Sigmoid colon (tissue), 6 donors: ENCODE measurements at regions not wholly inside any gene's neighbourhood (a gene's known extent, or its start where the extent isn't known, plus 50 kb on each side); places are given as distances from the start of the nearest gene placed in this dataset.

ENCODE experiments used
- DNase-seq: peaks from one replicate; pipeline ENCODE4 v3.0.0-alpha.2; 2019
- H3K27ac ChIP-seq, 4 donors: fragments of 200-600 bp; sonication (generic); one replicate each; pipeline ENCODE4 v1.5.1; 2016 to 2019; ENCODE audit warnings: mild to moderate bottlenecking in 1 of 4
- H3K27me3 ChIP-seq, 3 donors: fragments of 200-600 bp; sonication (generic); one replicate each; pipeline ENCODE4 v1.5.1; 2019; ENCODE audit warnings: mild to moderate bottlenecking in 1 of 3
- H3K36me3 ChIP-seq, 4 donors: fragments of 200-600 bp; sonication (generic); one replicate each; pipeline ENCODE4 v1.5.1; 2016 to 2019
- H3K4me1 ChIP-seq, 4 donors: fragments of 200-600 bp; sonication (generic); one replicate each; pipeline ENCODE4 v1.5.1; 2017 to 2019
- H3K4me3 ChIP-seq, 4 donors: fragments of 200-600 bp; sonication (generic); one replicate each; pipeline ENCODE4 v1.5.1; 2017 to 2019; ENCODE audit warnings: mild to moderate bottlenecking in 2 of 4, moderate library complexity in 1 of 4
- H3K9me3 ChIP-seq, 4 donors: fragments of 200-600 bp in 3 of 4; sonication (generic) in 3 of 4; one replicate each; pipeline versions ENCODE4 v1.5.1 to v1.6.1; 2013 to 2019
- EP300 ChIP-seq, 4 donors: sonication (generic); formaldehyde crosslinking; IDR thresholded peaks; one replicate each; pipeline ENCODE4 v1.6.1; 2017; ENCODE audit warnings: antibody characterized with exemption in 4 of 4
- POLR2A ChIP-seq, 2 donors: fragments of 450-650 bp; IDR thresholded peaks; one replicate each; pipeline ENCODE4 v1.6.1; 2016; ENCODE audit warnings: antibody characterized with exemption in 2 of 2, mild to moderate bottlenecking in 2 of 2, moderate library complexity in 2 of 2
- POLR2AphosphoS5 ChIP-seq, 4 donors: sonication (generic); formaldehyde crosslinking; IDR thresholded peaks; one replicate each; pipeline ENCODE4 v1.6.1; 2017; ENCODE audit warnings: antibody characterized with exemption in 4 of 4
- WGBS, 2 donors: extraction: QIAGEN DNeasy Blood & Tissue Kit; methylation state at CpG; one replicate each; pipeline ENCODE4 v1.1.7; 2013; 5-methylcytosine and 5-hydroxymethylcytosine counted together
- intact Hi-C: fragments of 100-400 bp; cut with DNase I; formaldehyde crosslinking; loops from one replicate; pipeline ENCODE4 v1.15.1; 2023
- TF ChIP-seq, protein P1 (sequence below), 4 experiments: fragments of 450-650 bp in 3 of 4; fragments of 200-600 bp in 1 of 4; IDR thresholded peaks; one replicate each; pipeline ENCODE4 v1.5.1; 2016 to 2019; ENCODE audit warnings: antibody characterized with exemption in 4 of 4, mild to moderate bottlenecking in 3 of 4, moderate library complexity in 2 of 4
- donor health status: healthy with polysubstance abuse.
- donor health status: healthy.

- Histone ChIP-seq H3K9me3 (no peaks in the 10 kb centered on the region), H3K4me1 (no peaks in the 10 kb centered on the region), H3K36me3 (no peaks in the 10 kb centered on the region), H3K27me3 (no peaks in the 10 kb centered on the region), H3K27ac (no peak overlapping the region), H3K4me3 (no peak overlapping the region)
- intact Hi-C loops: no loop called here
- TF ChIP-seq EP300 (IDR thresholded peaks at IDR 0.05) (no peak), POLR2A (IDR thresholded peaks at IDR 0.05) (no peak), POLR2AphosphoS5 (IDR thresholded peaks at IDR 0.05) (no peak)
- TF ChIP-seq, protein P1, sequence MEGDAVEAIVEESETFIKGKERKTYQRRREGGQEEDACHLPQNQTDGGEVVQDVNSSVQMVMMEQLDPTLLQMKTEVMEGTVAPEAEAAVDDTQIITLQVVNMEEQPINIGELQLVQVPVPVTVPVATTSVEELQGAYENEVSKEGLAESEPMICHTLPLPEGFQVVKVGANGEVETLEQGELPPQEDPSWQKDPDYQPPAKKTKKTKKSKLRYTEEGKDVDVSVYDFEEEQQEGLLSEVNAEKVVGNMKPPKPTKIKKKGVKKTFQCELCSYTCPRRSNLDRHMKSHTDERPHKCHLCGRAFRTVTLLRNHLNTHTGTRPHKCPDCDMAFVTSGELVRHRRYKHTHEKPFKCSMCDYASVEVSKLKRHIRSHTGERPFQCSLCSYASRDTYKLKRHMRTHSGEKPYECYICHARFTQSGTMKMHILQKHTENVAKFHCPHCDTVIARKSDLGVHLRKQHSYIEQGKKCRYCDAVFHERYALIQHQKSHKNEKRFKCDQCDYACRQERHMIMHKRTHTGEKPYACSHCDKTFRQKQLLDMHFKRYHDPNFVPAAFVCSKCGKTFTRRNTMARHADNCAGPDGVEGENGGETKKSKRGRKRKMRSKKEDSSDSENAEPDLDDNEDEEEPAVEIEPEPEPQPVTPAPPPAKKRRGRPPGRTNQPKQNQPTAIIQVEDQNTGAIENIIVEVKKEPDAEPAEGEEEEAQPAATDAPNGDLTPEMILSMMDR (IDR thresholded peaks at IDR 0.05): no peak
- 89 to 92% methylated on average over 3 of the region's 3 CpGs for WGBS, 2 donors
- no peak for DNase-seq
Observed at GRCh38 chr15:53414167-53414566, 345.3 kb downstream of the WDR72 start.

DNA sequence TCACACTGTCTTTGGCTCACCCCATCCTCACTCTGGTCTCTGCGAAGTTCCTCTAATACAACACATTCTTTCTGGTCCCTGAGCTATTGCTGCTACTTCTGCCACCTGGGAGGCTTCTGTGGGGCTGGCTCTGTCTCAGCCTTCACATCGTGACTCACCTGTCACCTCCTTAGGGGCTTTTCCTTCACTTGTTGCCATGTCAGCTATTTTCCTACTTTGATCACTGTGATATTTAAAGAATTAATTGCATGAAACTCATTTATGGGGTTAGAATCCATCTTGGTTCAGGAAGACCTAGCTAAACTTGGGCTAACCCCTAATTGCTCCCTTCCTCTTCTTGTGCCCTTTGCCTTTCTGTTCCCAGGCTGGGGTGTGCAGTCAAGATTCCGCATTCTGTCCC is 346.9 kb downstream of the WDR72 start:
- Histone ChIP-seq H3K36me3 (no peaks in the 10 kb centered on the region), H3K4me1 (no peaks in the 10 kb centered on the region), H3K27ac (no peak overlapping the region), H3K4me3 (no peak overlapping the region), H3K27me3 (no peaks in the 10 kb centered on the region), H3K9me3 (no peaks in the 10 kb centered on the region)
- no peak for DNase-seq
- TF ChIP-seq, protein P1 (IDR thresholded peaks at IDR 0.05): no peak
- TF ChIP-seq POLR2AphosphoS5 (IDR thresholded peaks at IDR 0.05) (no peak), EP300 (IDR thresholded peaks at IDR 0.05) (no peak), POLR2A (IDR thresholded peaks at IDR 0.05) (no peak)
- 91 to 94% methylated on average over 3 of the region's 3 CpGs for WGBS, 2 donors
- intact Hi-C loops: no loop called here

- Histone ChIP-seq H3K4me1 (no peaks in the 10 kb centered on the region), H3K27ac (no peak overlapping the region), H3K9me3 (no peaks in the 10 kb centered on the region), H3K36me3 (no peaks in the 10 kb centered on the region), H3K4me3 (no peak overlapping the region), H3K27me3 (no peaks in the 10 kb centered on the region)
- intact Hi-C loops: no loop called here
- no peak for TF ChIP-seq EP300 (IDR thresholded peaks at IDR 0.05)
- TF ChIP-seq, protein P1 (IDR thresholded peaks at IDR 0.05): no peak
- TF ChIP-seq POLR2AphosphoS5 (IDR thresholded peaks at IDR 0.05): no peak
- TF ChIP-seq POLR2A (IDR thresholded peaks at IDR 0.05): no peak
- 85 to 90% methylated on average over 1 of the region's 1 CpG for WGBS, 2 donors
- no peak for DNase-seq
Observed at GRCh38 chr15:53404930-53405493, 354.5 kb downstream of the WDR72 start.

DNA sequence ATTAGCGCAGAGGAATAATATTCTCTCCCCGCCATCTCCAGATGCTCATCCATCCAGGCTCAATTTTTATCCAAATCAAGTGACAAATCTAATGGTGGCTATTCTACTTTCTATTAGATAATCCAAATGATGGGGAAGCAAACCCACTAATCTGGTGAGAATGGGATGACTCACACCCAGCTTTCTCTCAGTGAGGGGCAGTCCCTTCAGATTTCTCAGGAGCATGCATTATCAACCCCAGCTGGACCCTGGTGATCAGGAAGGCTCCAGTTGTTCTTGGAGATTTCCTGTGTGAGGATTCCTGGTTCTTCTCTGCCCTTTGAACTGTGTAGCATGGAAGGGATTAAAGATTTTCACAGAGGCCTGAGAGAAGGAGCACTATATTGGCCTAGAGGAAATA is 358.0 kb downstream of the WDR72 start:
- Histone ChIP-seq H3K36me3 (no peaks in the 10 kb centered on the region), H3K4me3 (no peak overlapping the region), H3K27ac (no peak overlapping the region), H3K27me3 (no peaks in the 10 kb centered on the region), H3K9me3 (no peaks in the 10 kb centered on the region), H3K4me1 (no peaks in the 10 kb centered on the region)
- intact Hi-C loops: no loop called here
- DNase-seq: no peak
- WGBS, 2 donors: 94 to 97% methylated on average over 2 of the region's 2 CpGs
- TF ChIP-seq POLR2A (IDR thresholded peaks at IDR 0.05): no peak
- TF ChIP-seq EP300 (IDR thresholded peaks at IDR 0.05): no peak
- TF ChIP-seq POLR2AphosphoS5 (IDR thresholded peaks at IDR 0.05): no peak
- TF ChIP-seq, protein P1 (IDR thresholded peaks at IDR 0.05): no peak

DNA sequence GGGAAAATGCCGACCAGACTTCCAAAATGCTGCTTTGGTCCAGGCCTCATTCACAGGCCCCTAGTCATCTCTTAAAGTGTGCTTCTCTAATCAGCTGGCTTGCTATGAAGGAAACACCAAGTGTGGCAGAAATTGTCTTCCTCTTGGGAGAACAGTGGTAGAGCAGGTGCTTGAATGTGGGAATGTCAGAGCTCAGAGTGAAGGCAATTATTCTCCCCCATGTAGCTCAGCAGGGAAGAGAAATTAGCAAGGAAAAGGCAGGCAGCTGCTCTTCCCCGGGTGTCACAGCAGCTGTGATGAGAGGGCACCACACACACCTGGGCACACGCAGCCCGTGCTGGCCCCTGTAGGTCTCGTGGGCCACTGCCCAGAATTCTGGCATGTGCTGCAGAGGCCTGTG is 358.5 kb downstream of the WDR72 start:
- Histone ChIP-seq H3K4me3 (no peak overlapping the region), H3K27me3 (no peaks in the 10 kb centered on the region), H3K27ac (no peak overlapping the region), H3K4me1 (no peaks in the 10 kb centered on the region), H3K9me3 (no peaks in the 10 kb centered on the region), H3K36me3 (no peaks in the 10 kb centered on the region)
- intact Hi-C loops: no loop called here
- DNase-seq: no peak
- WGBS, 2 donors: 89% methylated on average over 5 of the region's 5 CpGs
- TF ChIP-seq, protein P1 (IDR thresholded peaks at IDR 0.05): no peak
- TF ChIP-seq POLR2A (IDR thresholded peaks at IDR 0.05) (no peak), EP300 (IDR thresholded peaks at IDR 0.05) (no peak), POLR2AphosphoS5 (IDR thresholded peaks at IDR 0.05) (no peak)
